HFFc6 (cell line): ENCODE measurements at regions not wholly inside any gene's neighbourhood (a gene's known extent, or its start where the extent isn't known, plus 50 kb on each side); places are given as distances from the start of the nearest gene placed in this dataset.

ENCODE experiments used
- DNase-seq: peaks from one replicate; pipeline ENCODE4 v3.0.0-alpha.2; 2018
- H3K27ac Mint-ChIP-seq: 2 replicates; pipeline ENCODE4 v1.8.0; 2020; ENCODE audit warnings: mild to moderate bottlenecking, mixed read lengths
- H3K27me3 Mint-ChIP-seq: 2 replicates; pipeline ENCODE4 v1.8.0; 2021; ENCODE audit warnings: mild to moderate bottlenecking, moderate library complexity, mixed read lengths; ENCODE audit not compliant: insufficient read depth
- H3K36me3 Mint-ChIP-seq: 2 replicates; pipeline ENCODE4 v1.8.0; 2021; ENCODE audit warnings: low read depth, mixed read lengths
- H3K4me1 Mint-ChIP-seq: 2 replicates; pipeline ENCODE4 v1.8.0; 2020; ENCODE audit warnings: low read depth, mixed read lengths
- H3K4me3 Mint-ChIP-seq: 2 replicates; pipeline ENCODE4 v1.8.0; 2020; ENCODE audit warnings: mild to moderate bottlenecking, moderate library complexity, mixed read lengths
- H3K9me3 Mint-ChIP-seq: 2 replicates; pipeline ENCODE4 v1.8.0; 2020; ENCODE audit warnings: mild to moderate bottlenecking, mixed read lengths
- CTCF ChIP-seq: fragments of 200-600 bp; sonication (generic); IDR thresholded peaks from 2 replicates; pipeline ENCODE4 v1.5.0; 2021; ENCODE audit warnings: antibody characterized with exemption, mild to moderate bottlenecking

GRCh38 chr4:13984991-13985800, 357.7 kb upstream of the BOD1L1 start:
- H3K9me3 Mint-ChIP-seq = no peaks in the 10 kb centered on the region
- H3K4me3 Mint-ChIP-seq = no peak overlapping the region
- H3K4me1 Mint-ChIP-seq = peaks cover 67% of the 10 kb centered on the region

GRCh38 chr4:13985837-13986236, 358.3 kb upstream of the BOD1L1 start:
- Mint-ChIP-seq H3K4me3 (no peak overlapping the region), H3K27ac (no peak overlapping the region), H3K27me3 (peaks cover 9% of the 10 kb centered on the region), H3K4me1 (peaks cover 67% of the 10 kb centered on the region), H3K9me3 (no peaks in the 10 kb centered on the region), H3K36me3 (no peaks in the 10 kb centered on the region)
- no peak for DNase-seq
- no peak for TF ChIP-seq CTCF

More at GRCh38 chr4:13984991-13985800, 357.7 kb upstream of the BOD1L1 start:
- Mint-ChIP-seq H3K27me3 (peaks cover 9% of the 10 kb centered on the region), H3K27ac (peak overlapping the region; percentile 16; the same call in 1 of the 2 replicates), H3K36me3 (no peaks in the 10 kb centered on the region)
- DNase-seq = no peak
- no peak for TF ChIP-seq CTCF

- H3K4me3 Mint-ChIP-seq = no peak overlapping the region
- H3K27ac Mint-ChIP-seq = no peak overlapping the region; the same call in 1 of the 2 replicates
- H3K4me1 Mint-ChIP-seq = peaks cover 66% of the 10 kb centered on the region
- peaks cover 9% of the 10 kb centered on the region for H3K27me3 Mint-ChIP-seq
- DNase-seq = no peak
- H3K36me3 Mint-ChIP-seq = no peaks in the 10 kb centered on the region
- no peak for TF ChIP-seq CTCF
- H3K9me3 Mint-ChIP-seq = no peaks in the 10 kb centered on the region
Measured at GRCh38 chr4:13986548-13986947, 359.0 kb upstream of the BOD1L1 start.

- no peaks in the 10 kb centered on the region for H3K36me3 Mint-ChIP-seq
Measured at GRCh38 chr4:13988353-13989305, 361.1 kb upstream of the BOD1L1 start.

More at GRCh38 chr4:13988353-13989305, 361.1 kb upstream of the BOD1L1 start:
- peak overlapping the region; percentile 84 for H3K27ac Mint-ChIP-seq
- H3K27me3 Mint-ChIP-seq = peaks cover 5% of the 10 kb centered on the region
- H3K4me1 Mint-ChIP-seq = peaks cover 66% of the 10 kb centered on the region
- H3K4me3 Mint-ChIP-seq = peak overlapping the region; percentile 35; the same call in 1 of the 2 replicates
- TF ChIP-seq CTCF = no peak
- peak; percentile 77 for DNase-seq
- no peaks in the 10 kb centered on the region for H3K9me3 Mint-ChIP-seq
